ENCODE measurements at regions not wholly inside any gene's neighbourhood (a gene's known extent, or its start where the extent isn't known, plus 50 kb on each side); places are given as distances from the start of the nearest gene placed in this dataset.

- no peaks in the 10 kb centered on the region for H3K4me1 ChIP-seq (ENCODE audit: insufficient read depth, low read length)
- H3K27me3 ChIP-seq (ENCODE audit: control insufficient read depth in 1 of 2, insufficient read depth in 2 of 2, low read length in 2 of 2): no peaks in the 10 kb centered on the region
- no peaks in the 10 kb centered on the region for H3K9me3 ChIP-seq (ENCODE audit: low read length)
- no peak overlapping the region for H3K27ac ChIP-seq (ENCODE audit: low read depth, low read length)
- no peak overlapping the region for H3K4me3 ChIP-seq (ENCODE audit: low read depth in 1 of 2, low read length in 2 of 2)
- no peaks in the 10 kb centered on the region for H3K36me3 ChIP-seq (ENCODE audit: insufficient read depth, low read length)
- H3K9ac ChIP-seq (ENCODE audit: low read length): no peak overlapping the region
Measured at GRCh38 chr2:16271231-16271896, 331.0 kb downstream of the MYCN start.

- H3K4me3 ChIP-seq (ENCODE audit: low read depth in 1 of 2, low read length in 2 of 2): no peak overlapping the region
- no peaks in the 10 kb centered on the region for H3K36me3 ChIP-seq (ENCODE audit: insufficient read depth, low read length)
- H3K27ac ChIP-seq (ENCODE audit: low read depth, low read length): no peak overlapping the region
- no peak overlapping the region for H3K9ac ChIP-seq (ENCODE audit: low read length)
- no peaks in the 10 kb centered on the region for H3K9me3 ChIP-seq (ENCODE audit: low read length)
- no peaks in the 10 kb centered on the region for H3K27me3 ChIP-seq (ENCODE audit: control insufficient read depth in 1 of 2, insufficient read depth in 2 of 2, low read length in 2 of 2)
- no peaks in the 10 kb centered on the region for H3K4me1 ChIP-seq (ENCODE audit: insufficient read depth, low read length)
Measured at GRCh38 chr2:16270441-16270840, 330.1 kb downstream of the MYCN start.

GRCh38 chr2:16268301-16269000, 328.1 kb downstream of the MYCN start:
- no peaks in the 10 kb centered on the region for H3K4me1 ChIP-seq (ENCODE audit: insufficient read depth, low read length)
- no peaks in the 10 kb centered on the region for H3K9me3 ChIP-seq (ENCODE audit: low read length)
- H3K36me3 ChIP-seq (ENCODE audit: insufficient read depth, low read length): no peaks in the 10 kb centered on the region
- H3K4me3 ChIP-seq (ENCODE audit: low read depth in 1 of 2, low read length in 2 of 2): no peak overlapping the region
- H3K27me3 ChIP-seq (ENCODE audit: control insufficient read depth in 1 of 2, insufficient read depth in 2 of 2, low read length in 2 of 2): no peaks in the 10 kb centered on the region
- no peak overlapping the region for H3K27ac ChIP-seq (ENCODE audit: low read depth, low read length)
- H3K9ac ChIP-seq (ENCODE audit: low read length): no peak overlapping the region

- Histone ChIP-seq H3K27me3 (ENCODE audit: control insufficient read depth in 1 of 2, insufficient read depth in 2 of 2, low read length in 2 of 2) (no peaks in the 10 kb centered on the region), H3K27ac (ENCODE audit: low read depth, low read length) (no peak overlapping the region), H3K36me3 (ENCODE audit: insufficient read depth, low read length) (no peaks in the 10 kb centered on the region), H3K4me3 (ENCODE audit: low read depth in 1 of 2, low read length in 2 of 2) (no peak overlapping the region), H3K9ac (ENCODE audit: low read length) (no peak overlapping the region), H3K4me1 (ENCODE audit: insufficient read depth, low read length) (no peaks in the 10 kb centered on the region), H3K9me3 (ENCODE audit: low read length) (no peaks in the 10 kb centered on the region)
Measured at GRCh38 chr2:16266571-16266970, 326.2 kb downstream of the MYCN start.

- Histone ChIP-seq H3K4me1 (ENCODE audit: insufficient read depth, low read length) (no peaks in the 10 kb centered on the region), H3K9ac (ENCODE audit: low read length) (no peak overlapping the region), H3K4me3 (ENCODE audit: low read depth in 1 of 2, low read length in 2 of 2) (no peak overlapping the region), H3K27me3 (ENCODE audit: control insufficient read depth in 1 of 2, insufficient read depth in 2 of 2, low read length in 2 of 2) (no peaks in the 10 kb centered on the region), H3K27ac (ENCODE audit: low read depth, low read length) (no peak overlapping the region), H3K36me3 (ENCODE audit: insufficient read depth, low read length) (no peaks in the 10 kb centered on the region), H3K9me3 (ENCODE audit: low read length) (no peaks in the 10 kb centered on the region)
Measured at GRCh38 chr2:16264931-16265540, 324.7 kb downstream of the MYCN start.

GRCh38 chr2:16264491-16264890, 324.1 kb downstream of the MYCN start:
- no peaks in the 10 kb centered on the region for H3K9me3 ChIP-seq (ENCODE audit: low read length)
- H3K9ac ChIP-seq (ENCODE audit: low read length): no peak overlapping the region
- H3K4me1 ChIP-seq (ENCODE audit: insufficient read depth, low read length): no peaks in the 10 kb centered on the region
- no peaks in the 10 kb centered on the region for H3K27me3 ChIP-seq (ENCODE audit: control insufficient read depth in 1 of 2, insufficient read depth in 2 of 2, low read length in 2 of 2)
- H3K4me3 ChIP-seq (ENCODE audit: low read depth in 1 of 2, low read length in 2 of 2): no peak overlapping the region
- no peaks in the 10 kb centered on the region for H3K36me3 ChIP-seq (ENCODE audit: insufficient read depth, low read length)
- no peak overlapping the region for H3K27ac ChIP-seq (ENCODE audit: low read depth, low read length)

GRCh38 chr2:16263241-16263890, 323.0 kb downstream of the MYCN start:
- Histone ChIP-seq H3K27me3 (ENCODE audit: control insufficient read depth in 1 of 2, insufficient read depth in 2 of 2, low read length in 2 of 2) (no peaks in the 10 kb centered on the region), H3K4me1 (ENCODE audit: insufficient read depth, low read length) (no peaks in the 10 kb centered on the region), H3K27ac (ENCODE audit: low read depth, low read length) (no peak overlapping the region), H3K36me3 (ENCODE audit: insufficient read depth, low read length) (no peaks in the 10 kb centered on the region), H3K9ac (ENCODE audit: low read length) (no peak overlapping the region), H3K9me3 (ENCODE audit: low read length) (no peaks in the 10 kb centered on the region), H3K4me3 (ENCODE audit: low read depth in 1 of 2, low read length in 2 of 2) (no peak overlapping the region)

GRCh38 chr2:16262526-16263178, 322.3 kb downstream of the MYCN start:
- Histone ChIP-seq H3K9ac (ENCODE audit: low read length) (no peak overlapping the region), H3K27me3 (ENCODE audit: control insufficient read depth in 1 of 2, insufficient read depth in 2 of 2, low read length in 2 of 2) (no peaks in the 10 kb centered on the region), H3K4me1 (ENCODE audit: insufficient read depth, low read length) (no peaks in the 10 kb centered on the region), H3K4me3 (ENCODE audit: low read depth in 1 of 2, low read length in 2 of 2) (no peak overlapping the region), H3K9me3 (ENCODE audit: low read length) (no peaks in the 10 kb centered on the region), H3K27ac (ENCODE audit: low read depth, low read length) (no peak overlapping the region), H3K36me3 (ENCODE audit: insufficient read depth, low read length) (no peaks in the 10 kb centered on the region)

GRCh38 chr2:16261791-16262190, 321.4 kb downstream of the MYCN start:
- Histone ChIP-seq H3K4me3 (ENCODE audit: low read depth in 1 of 2, low read length in 2 of 2) (no peak overlapping the region), H3K27me3 (ENCODE audit: control insufficient read depth in 1 of 2, insufficient read depth in 2 of 2, low read length in 2 of 2) (no peaks in the 10 kb centered on the region), H3K27ac (ENCODE audit: low read depth, low read length) (no peak overlapping the region), H3K9ac (ENCODE audit: low read length) (no peak overlapping the region), H3K4me1 (ENCODE audit: insufficient read depth, low read length) (no peaks in the 10 kb centered on the region), H3K36me3 (ENCODE audit: insufficient read depth, low read length) (no peaks in the 10 kb centered on the region), H3K9me3 (ENCODE audit: low read length) (no peaks in the 10 kb centered on the region)

GRCh38 chr2:16261071-16261470, 320.7 kb downstream of the MYCN start:
- H3K9me3 ChIP-seq (ENCODE audit: low read length): no peaks in the 10 kb centered on the region
- H3K9ac ChIP-seq (ENCODE audit: low read length): no peak overlapping the region
- no peaks in the 10 kb centered on the region for H3K36me3 ChIP-seq (ENCODE audit: insufficient read depth, low read length)
- H3K27ac ChIP-seq (ENCODE audit: low read depth, low read length): no peak overlapping the region
- no peaks in the 10 kb centered on the region for H3K27me3 ChIP-seq (ENCODE audit: control insufficient read depth in 1 of 2, insufficient read depth in 2 of 2, low read length in 2 of 2)
- no peak overlapping the region for H3K4me3 ChIP-seq (ENCODE audit: low read depth in 1 of 2, low read length in 2 of 2)
- no peaks in the 10 kb centered on the region for H3K4me1 ChIP-seq (ENCODE audit: insufficient read depth, low read length)
